Stimulated activated CD4-positive, alpha-beta T cell treated with anti-CD3 and anti-CD28 coated beads, Interleukin-2, amount 100 ng/mL, for 48 hours (primary cell): ENCODE measurements at regions not wholly inside any gene's neighbourhood (a gene's known extent, or its start where the extent isn't known, plus 50 kb on each side); places are given as distances from the start of the nearest gene placed in this dataset.
"Not testable (repeated sequence)": the region's sequence is repeated elsewhere in the genome, so short reads cannot be mapped to it uniquely, and the experiment has no call there.

Source experiments
- DNase-seq, 2 donors: peaks; one replicate each; pipeline ENCODE4 v3.0.0-alpha.2; 2020

GRCh38 chr10:64156166-64156565 is 635.0 kb downstream of the REEP3 start:
- no peak for DNase-seq

- no peak for DNase-seq
Observed at GRCh38 chr10:64158551-64158950, 637.4 kb downstream of the REEP3 start.

GRCh38 chr10:64159910-64160872 is 639.0 kb downstream of the REEP3 start:
- no peak for DNase-seq

- no peak for DNase-seq
Observed at GRCh38 chr10:64170791-64171190, 649.6 kb downstream of the REEP3 start.

- DNase-seq, result no peak
Observed at GRCh38 chr10:64173826-64174225, 652.6 kb downstream of the REEP3 start.

GRCh38 chr10:64174666-64175255 is 653.6 kb downstream of the REEP3 start:
- no peak for DNase-seq

GRCh38 chr10:64175271-64175962 is 654.2 kb downstream of the REEP3 start:
- DNase-seq, result no peak

- no peak for DNase-seq
Observed at GRCh38 chr10:64182671-64183070, 661.5 kb downstream of the REEP3 start.

GRCh38 chr10:64191286-64191685 is 670.1 kb downstream of the REEP3 start:
- no peak for DNase-seq

- DNase-seq, result no peak
Observed at GRCh38 chr10:64196638-64197315, 675.6 kb downstream of the REEP3 start.

- DNase-seq, result no peak
Observed at GRCh38 chr10:64201936-64202335, 680.7 kb downstream of the REEP3 start.

- DNase-seq, result not testable (repeated sequence)
Observed at GRCh38 chr10:64204504-64204903, 683.3 kb downstream of the REEP3 start.

GRCh38 chr10:64206409-64206808 is 685.2 kb downstream of the REEP3 start:
- DNase-seq, result no peak

- DNase-seq, result no peak
Observed at GRCh38 chr10:64209561-64209960, 688.4 kb downstream of the REEP3 start.

- no peak for DNase-seq
Observed at GRCh38 chr10:64210211-64210610, 689.0 kb downstream of the REEP3 start.

GRCh38 chr10:64211466-64211865 is 690.3 kb downstream of the REEP3 start:
- no peak for DNase-seq

GRCh38 chr10:64215088-64215487 is 693.9 kb downstream of the REEP3 start:
- DNase-seq, result no peak

- DNase-seq, result no peak
Observed at GRCh38 chr10:64219271-64220025, 698.2 kb downstream of the REEP3 start.

- DNase-seq, result no peak
Observed at GRCh38 chr10:64234489-64234888, 713.3 kb downstream of the REEP3 start.

GRCh38 chr10:64257704-64258103 is 736.5 kb downstream of the REEP3 start:
- DNase-seq, result no peak

- DNase-seq, result no peak
Observed at GRCh38 chr10:64261092-64261491, 739.9 kb downstream of the REEP3 start.

GRCh38 chr10:64261676-64262075 is 740.5 kb downstream of the REEP3 start:
- no peak for DNase-seq
